ENCODE measurements at regions not wholly inside any gene's neighbourhood (a gene's known extent, or its start where the extent isn't known, plus 50 kb on each side); places are given as distances from the start of the nearest gene placed in this dataset.

GRCh38 chr15:39354189-39354588 lies 226.7 kb upstream of the THBS1 start:
- no peak for DNase-seq (ENCODE audit: low spot score)

- DNase-seq (ENCODE audit: low spot score) = no peak
Observed at GRCh38 chr15:39357480-39358268, 223.2 kb upstream of the THBS1 start.

- no peak for DNase-seq (ENCODE audit: low spot score)
Observed at GRCh38 chr15:39358441-39359041, 222.3 kb upstream of the THBS1 start.

- DNase-seq (ENCODE audit: low spot score) = no peak
Observed at GRCh38 chr15:39359771-39360170, 221.1 kb upstream of the THBS1 start.

- no peak for DNase-seq (ENCODE audit: low spot score)
Observed at GRCh38 chr15:39360452-39360851, 220.4 kb upstream of the THBS1 start.

- DNase-seq (ENCODE audit: low spot score) = no peak
Observed at GRCh38 chr15:39361497-39361896, 219.4 kb upstream of the THBS1 start.

GRCh38 chr15:39362821-39363561 lies 217.9 kb upstream of the THBS1 start:
- no peak for DNase-seq (ENCODE audit: low spot score)

- DNase-seq (ENCODE audit: low spot score) = no peak
Observed at GRCh38 chr15:39363761-39364586, 216.9 kb upstream of the THBS1 start.

- DNase-seq (ENCODE audit: low spot score) = no peak
Observed at GRCh38 chr15:39364721-39365120, 216.2 kb upstream of the THBS1 start.

DNA sequence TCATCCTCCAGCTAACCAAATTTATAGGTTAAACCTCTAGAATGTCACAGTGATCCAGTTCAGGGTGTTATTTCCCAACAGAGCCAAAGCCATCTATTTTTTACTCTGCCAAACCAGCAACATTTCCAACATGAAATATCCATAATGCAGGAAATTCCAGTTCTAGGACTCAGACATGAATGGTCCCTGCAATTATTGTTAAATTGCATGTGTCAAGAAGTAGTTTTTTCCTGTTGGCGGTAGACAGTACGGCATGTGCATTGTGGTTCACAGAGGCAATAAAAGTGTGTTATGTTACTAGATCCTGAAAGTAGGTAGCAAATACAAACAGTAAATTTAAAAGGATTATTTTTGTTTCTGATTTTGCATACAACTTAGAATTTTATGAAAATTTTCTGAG lies 215.7 kb upstream of the THBS1 start:
- DNase-seq (ENCODE audit: low spot score) = no peak

DNA sequence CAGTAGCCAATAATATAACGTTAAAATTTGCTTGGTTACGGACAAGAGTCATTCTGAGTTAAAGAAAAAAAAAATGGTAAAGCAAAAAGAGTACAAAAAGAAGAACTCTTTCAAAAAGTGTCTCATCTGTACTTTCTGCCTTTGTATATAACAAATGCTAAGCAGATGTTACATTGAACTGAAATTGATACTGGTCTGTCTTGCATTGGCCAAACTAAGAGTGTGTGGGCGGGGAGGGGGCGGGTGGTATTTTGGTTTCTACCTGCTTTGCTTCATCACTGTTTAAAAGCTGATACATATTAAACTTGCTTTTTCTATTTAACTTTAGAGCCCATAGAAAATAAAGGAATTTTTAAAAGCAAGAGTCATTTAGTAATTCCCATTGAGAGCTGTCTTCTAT lies 215.0 kb upstream of the THBS1 start:
- no peak for DNase-seq (ENCODE audit: low spot score)

GRCh38 chr15:39367596-39367995 lies 213.3 kb upstream of the THBS1 start:
- no peak for DNase-seq (ENCODE audit: low spot score)

- DNase-seq (ENCODE audit: low spot score) = no peak
Observed at GRCh38 chr15:39369768-39370167, 211.1 kb upstream of the THBS1 start.

DNA sequence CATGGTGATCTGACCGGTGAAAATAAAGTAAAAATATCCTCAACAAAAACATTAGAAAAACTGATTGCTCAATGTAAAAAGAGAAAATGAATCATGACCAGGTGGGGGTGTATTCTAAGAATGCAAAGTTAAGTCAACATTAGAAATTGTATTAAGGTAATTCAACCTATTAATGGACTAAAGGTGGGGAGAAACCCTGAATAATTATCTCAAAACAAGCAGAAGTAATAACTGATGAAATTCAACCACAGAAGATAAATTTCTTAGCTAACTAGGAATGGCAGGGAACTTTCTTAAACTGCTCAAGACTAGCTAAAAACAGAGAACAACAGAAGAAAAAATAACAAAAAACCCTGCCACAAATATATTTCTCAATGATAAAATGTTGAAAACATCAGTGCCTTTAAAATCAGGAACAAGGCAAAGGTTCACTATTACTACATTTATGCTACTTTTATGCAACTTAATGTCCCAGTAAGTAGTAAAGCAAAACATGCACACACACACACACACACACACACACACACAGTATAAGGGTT lies 204.4 kb upstream of the THBS1 start:
- DNase-seq (ENCODE audit: low spot score) = no peak

DNA sequence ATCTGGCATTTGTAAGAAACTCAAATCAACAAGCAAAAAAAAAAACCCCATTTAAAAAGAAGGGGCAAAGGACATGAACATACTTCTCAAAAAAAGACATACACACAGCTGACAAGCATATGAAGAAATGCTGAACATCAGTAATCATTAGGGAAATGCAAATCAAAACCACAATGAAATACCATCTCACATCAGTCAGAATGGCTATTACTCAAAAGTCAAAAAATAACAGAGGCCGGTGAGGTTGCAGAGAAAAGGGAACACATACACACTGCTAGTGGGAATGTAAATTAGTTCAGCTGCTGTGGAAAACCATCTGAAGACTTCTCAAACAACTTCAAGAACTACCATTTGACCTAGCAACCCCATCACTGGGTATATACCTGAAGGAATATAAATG lies 199.4 kb upstream of the THBS1 start:
- DNase-seq (ENCODE audit: low spot score) = no peak

DNA sequence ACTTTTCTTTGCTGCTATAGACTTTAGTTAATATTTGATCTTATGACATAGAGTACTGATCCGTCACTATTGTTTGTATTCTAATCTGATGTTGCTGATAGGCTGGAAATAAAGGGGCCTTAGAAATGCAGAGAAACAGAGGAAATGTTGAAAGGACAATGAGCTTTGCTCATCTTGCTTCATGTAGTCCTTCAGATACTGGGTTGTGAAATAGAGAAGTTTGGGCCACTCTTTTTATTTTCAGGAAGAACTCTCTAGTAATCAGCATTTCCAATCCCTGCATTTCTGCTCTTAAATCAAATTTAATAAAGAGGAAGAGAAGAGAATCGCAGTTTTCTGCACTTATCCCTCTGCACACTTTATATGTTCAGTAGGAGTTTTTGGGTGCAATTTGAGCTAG lies 192.8 kb upstream of the THBS1 start:
- DNase-seq (ENCODE audit: low spot score) = no peak

DNA sequence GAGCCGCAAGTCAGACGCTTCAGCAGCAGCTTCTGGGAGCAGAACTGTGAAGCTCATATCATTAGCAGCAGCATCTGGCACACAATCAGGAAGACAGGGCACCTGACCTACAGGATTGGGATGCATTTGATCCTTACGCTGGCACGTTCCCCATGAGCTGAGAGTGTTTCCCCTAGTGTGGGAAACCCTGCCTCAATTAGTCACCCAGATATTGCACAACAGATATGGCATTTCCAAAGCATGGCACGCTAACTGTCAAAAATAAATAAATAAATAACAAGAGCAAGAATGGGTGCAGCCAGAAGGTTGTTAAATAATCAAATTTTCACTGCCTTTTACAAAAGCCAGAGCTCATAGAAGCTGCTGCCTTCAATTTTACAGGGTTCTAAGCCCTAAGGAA lies 189.6 kb upstream of the THBS1 start:
- no peak for DNase-seq (ENCODE audit: low spot score)

- DNase-seq (ENCODE audit: low spot score) = no peak
Observed at GRCh38 chr15:39392469-39393047, 188.3 kb upstream of the THBS1 start.

- no peak for DNase-seq (ENCODE audit: low spot score)
Observed at GRCh38 chr15:39393575-39394335, 187.1 kb upstream of the THBS1 start.

DNA sequence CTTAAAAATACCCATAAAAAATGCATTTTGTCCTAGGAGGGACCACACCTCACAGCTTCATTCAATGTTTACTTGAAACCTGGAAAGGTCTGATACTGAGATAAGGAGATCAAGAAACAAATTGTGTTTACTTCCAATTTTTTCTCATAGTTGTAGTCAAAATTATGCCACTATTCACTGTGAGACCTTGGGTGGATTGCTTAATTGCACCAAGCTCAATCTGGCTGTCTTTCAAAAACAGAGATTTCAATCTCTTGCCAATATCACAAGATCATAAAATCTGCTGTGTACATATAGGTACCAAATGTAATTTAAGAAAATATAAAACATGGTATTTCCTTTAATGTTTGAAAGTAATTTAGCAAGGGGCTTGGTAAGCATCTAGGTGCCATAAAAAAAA lies 186.4 kb upstream of the THBS1 start:
- DNase-seq (ENCODE audit: low spot score) = no peak

Data from cerebellar cortex (tissue), 1 donor.